EL (cell line): ENCODE measurements at regions not wholly inside any gene's neighbourhood (a gene's known extent, or its start where the extent isn't known, plus 50 kb on each side); places are given as distances from the start of the nearest gene placed in this dataset.
"Not testable (repeated sequence)": the region's sequence is repeated elsewhere in the genome, so short reads cannot be mapped to it uniquely, and the experiment has no call there.

Source experiments
- DNase-seq: peaks from one replicate; pipeline ENCODE4 v3.0.0-alpha.2; 2016

DNA sequence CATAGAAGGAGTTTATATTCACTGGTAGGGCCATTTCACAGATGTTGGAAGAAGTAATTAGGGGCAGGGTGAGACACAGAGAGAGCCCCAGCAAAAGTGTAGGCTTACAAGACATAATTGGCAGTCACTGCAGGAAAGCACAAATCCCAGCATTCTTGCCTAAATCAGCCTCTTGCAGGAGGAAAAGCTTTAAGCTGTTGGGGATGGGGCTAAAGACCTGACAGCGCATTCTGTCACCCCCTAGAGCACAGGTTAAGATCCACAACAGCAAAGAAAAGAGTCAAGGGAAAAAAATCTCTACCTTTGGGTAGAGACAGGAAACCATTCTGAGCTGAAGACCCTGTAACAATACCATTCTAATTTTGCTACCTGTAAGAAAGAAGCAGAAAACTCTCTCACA is 409.0 kb downstream of the DAD1 start:
- DNase-seq = no peak

DNA sequence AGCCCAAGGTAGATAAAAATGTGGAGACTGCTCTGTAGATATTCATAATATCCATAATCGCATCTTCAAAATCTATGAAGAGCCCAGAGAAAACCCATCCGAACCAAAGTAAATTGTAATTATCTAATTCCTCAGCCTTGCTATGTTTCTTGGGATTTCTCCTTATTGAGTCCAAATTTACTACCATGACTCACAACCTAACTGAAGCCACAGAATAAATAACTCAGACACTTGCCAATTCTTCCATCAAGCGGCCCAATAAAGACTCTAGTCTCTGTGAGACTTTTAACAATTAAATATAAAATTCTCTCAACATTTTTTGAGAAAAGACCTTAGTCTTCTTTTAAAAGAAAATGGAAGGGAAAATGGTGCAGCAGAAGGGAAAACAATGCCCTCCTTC is 409.8 kb downstream of the DAD1 start:
- DNase-seq = no peak

- DNase-seq = no peak
Observed at GRCh38 chr14:22178333-22178839, 410.6 kb downstream of the DAD1 start.

GRCh38 chr14:22177870-22178269 is 411.2 kb downstream of the DAD1 start:
- no peak for DNase-seq

DNA sequence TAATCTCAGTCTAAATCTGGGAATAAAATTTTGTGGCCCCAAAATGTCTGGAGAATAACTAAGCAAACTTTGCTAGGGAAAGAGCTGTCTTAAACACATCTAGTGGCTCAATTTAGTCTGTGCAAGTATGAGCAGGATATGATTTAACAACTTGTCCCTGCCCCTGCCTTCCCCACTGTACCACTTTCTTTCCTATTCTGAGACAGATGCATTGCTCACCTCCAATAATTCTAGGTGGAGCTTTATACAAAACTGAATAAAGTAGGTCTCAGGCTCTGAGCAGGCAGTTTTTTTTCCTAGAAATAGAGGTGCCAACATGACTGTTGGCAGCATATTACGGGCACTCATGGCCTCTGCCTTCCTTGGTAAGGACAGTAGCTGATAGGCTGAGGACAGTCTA is 412.1 kb downstream of the DAD1 start:
- DNase-seq = no peak

DNA sequence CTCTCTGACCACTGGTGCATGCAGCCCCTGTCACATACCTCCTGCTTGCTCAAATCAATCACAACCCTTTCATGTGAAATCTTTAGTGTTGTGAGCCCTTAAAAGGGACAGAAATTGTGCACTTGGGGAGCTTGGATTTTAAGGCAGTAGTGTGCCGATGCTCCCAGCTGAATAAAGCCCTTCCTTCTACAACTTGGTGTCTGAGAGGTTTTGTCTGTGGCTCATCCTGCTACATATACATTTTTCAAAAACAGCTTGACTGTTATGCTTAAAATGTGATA is 413.8 kb downstream of the DAD1 start:
- not testable (repeated sequence) for DNase-seq

GRCh38 chr14:22174412-22175277 is 414.4 kb downstream of the DAD1 start:
- no peak for DNase-seq

GRCh38 chr14:22168092-22168955 is 420.7 kb downstream of the DAD1 start:
- DNase-seq = no peak

DNA sequence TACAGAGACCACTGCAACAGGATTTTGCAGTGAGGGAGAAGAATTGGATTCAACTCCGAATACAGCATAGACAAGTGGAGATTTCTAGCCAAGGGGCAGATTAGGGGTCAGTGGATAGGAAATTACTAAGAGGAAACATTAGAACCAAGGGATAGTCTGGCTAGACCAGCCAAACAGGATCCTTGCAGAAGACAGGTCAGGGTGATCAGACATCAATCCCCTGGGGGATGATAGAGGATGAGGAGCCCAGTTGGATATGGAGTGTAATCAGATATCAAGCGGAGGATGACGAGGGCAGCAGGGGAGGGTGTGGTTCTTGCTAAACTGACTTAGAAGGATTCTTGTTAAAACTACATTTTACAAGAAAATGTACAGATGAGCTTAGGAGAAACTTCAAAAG is 424.4 kb downstream of the DAD1 start:
- no peak for DNase-seq

GRCh38 chr14:22163051-22163450 is 426.0 kb downstream of the DAD1 start:
- DNase-seq = no peak

DNA sequence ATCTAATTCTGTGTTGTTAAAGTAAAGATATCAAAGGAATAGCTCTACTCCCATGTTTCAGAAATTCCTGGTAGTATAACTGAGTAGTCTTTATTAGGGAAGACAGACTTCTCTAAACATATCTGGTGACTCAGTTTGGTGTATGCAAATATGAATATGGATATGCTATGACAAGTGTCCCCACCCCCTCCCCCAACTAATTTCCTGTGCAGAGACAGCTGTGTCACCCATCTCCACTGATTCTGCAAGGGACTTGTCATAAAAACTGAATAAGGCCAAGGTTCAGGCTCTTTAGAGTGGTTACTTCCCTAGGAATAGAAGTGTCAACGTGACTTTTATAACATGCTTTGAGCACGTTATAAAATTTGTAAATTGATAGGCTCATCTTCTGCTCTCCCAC is 429.1 kb downstream of the DAD1 start:
- no peak for DNase-seq

- no peak for DNase-seq
Observed at GRCh38 chr14:22159099-22159498, 429.9 kb downstream of the DAD1 start.

DNA sequence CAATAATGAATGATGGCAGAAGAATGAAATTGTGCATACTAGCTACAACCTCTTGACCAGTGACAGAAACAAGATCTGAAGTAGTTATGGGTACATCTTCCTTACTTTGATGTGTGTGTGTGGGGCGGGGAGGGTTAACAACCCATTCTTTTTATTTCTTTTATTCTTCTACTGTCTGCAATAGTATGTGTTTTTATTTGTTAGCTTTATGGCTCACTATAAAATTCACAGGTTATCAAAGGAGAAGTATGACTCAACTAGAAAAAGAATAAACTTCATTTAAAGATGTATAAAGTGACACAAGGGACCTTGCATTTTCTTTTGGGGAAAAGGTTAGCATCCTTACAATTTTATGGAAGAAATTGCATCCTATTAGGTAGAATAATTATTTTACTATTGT is 430.5 kb downstream of the DAD1 start:
- DNase-seq = no peak

DNA sequence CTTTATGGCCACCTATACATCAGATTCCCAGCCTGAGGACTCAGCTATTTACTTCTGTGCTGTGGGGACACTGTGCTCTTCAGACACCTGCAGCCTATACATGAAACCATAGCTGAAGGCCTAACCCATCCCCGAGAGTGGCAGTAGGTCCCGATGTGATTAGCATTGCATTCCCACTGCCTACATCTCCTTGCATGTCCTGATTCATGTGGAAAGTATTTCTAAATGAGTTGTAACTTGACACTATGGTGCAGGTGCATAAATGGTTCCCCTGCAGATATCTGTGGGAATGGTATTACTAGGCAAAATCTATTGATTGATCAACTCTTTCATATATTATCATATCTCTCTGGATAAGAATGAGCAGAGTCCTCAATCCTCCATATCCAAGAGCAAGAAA is 433.5 kb downstream of the DAD1 start:
- no peak for DNase-seq

GRCh38 chr14:22152903-22153302 is 436.1 kb downstream of the DAD1 start:
- no peak for DNase-seq

DNA sequence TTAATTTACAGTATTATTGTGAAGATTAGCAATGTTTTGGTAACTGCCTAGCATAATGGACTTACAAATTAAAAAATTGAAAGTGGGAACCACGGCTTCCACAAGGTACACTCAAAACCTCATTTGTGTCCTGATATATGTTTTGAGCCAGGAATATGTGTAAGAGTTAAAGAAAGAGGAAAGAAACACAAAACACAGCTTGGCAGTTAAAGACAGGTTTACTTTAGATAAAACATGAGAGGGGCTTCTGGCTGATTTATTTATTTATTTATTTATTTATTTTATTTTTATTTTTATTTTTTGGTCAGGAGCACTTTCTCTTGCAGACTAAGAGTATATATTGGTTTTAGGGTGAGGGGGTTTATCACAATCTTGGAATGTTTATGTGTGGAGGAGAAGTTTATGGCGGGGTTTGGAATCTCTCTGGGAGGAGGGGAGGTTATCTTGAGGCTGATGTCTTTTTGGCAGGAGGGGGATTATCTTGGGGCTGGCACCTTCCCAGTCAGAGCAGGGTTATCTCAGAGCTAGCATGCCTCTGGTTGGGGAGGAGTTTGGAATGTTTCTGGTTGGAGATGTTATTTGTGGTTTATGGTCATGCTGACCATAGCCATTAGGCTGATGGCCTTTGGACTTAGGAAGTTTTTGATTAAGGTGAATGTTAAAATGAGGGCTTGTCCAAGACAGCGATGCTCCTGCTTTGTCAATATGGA is 436.7 kb downstream of the DAD1 start:
- DNase-seq = no peak

DNA sequence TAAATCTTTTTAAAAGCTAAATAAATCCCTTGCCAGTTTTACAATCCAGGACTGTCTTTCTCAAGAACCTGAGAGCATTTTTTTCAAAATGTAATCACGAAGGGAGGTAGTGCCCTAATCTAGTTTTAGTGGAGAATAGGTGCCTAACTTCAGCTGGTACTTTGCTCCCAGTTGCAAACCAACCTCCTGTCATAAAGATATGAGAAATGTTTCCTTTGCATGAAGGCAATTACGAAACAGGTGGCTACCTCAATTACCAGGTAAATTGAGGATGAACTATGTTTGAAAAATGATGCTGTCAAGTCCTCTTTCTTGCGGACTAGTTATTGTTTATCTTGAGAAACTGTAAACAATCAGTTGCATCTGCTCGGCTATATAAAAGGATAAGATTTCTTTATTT is 437.9 kb downstream of the DAD1 start:
- DNase-seq = no peak

DNA sequence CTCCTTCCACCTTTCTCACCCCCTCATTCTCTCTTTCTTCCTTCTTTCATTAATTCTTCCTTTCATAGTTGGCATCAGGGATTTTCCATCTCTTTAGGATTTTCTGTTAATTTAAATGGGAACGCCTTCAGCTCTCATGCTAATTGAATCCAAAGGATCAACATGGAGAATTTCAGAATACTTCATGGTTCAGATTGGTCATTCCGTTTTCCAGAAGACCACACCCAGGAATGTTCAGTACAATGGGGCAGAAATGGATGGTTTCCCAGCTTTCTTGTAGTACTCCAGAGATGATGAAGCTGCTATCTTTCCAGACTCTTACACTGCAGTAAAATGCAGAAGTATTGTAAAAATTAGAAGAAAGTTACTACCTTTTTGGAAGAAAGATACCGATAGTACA is 440.0 kb downstream of the DAD1 start:
- no peak for DNase-seq

DNA sequence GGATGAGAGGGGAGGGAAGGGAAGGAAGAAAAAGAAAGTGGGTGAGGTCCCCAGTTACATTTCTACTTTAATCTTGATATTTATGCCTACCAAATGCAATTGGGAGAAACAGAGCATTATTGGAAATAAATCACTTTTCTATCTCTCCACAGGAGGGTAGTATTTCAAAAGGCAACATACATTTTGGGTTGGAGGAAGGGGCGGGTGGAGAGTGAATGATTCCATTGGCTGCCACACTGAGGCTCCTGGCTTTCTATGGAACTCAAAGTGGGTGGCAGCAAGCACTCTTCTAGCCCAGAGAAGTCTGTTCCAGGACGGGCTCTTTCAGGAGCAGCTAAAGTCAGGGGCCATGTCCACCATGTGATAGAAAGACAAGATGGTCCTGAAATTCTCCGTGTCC is 441.3 kb downstream of the DAD1 start:
- DNase-seq = no peak

- DNase-seq = no peak
Observed at GRCh38 chr14:22143363-22143762, 445.7 kb downstream of the DAD1 start.

GRCh38 chr14:22140633-22141032 is 448.4 kb downstream of the DAD1 start:
- DNase-seq = no peak

DNA sequence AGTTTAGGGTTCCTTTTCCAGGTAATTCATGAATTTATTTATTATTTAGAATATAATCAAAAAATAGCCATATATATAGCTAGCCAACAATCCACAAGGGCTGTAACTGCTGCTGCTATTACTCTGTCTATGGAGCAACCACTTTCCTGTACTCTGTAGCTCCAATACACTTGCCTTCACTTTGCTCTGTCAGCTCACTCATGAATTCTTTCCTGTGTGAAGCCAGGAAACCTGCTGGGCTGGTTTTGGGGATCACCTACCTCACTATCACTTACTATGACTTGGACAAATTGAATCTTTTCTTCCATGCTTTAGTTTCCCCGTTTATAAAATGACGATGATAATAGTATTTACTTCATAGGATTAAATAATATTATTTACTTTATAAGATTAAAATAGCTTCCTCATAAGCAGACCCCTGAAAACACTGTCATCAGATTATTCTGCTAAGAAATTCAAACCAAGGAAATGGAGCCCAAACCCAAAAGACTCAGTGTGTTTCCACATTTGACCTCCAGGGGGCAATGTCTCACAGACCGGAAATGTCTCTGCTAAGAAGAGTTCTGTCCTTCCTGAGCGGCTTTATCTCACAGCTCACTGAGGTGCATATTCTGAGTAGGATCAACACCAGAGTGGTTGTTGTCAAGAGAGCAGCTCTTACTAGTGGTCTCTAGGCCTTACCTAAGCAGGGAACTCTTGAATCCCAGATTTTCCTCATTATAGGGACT is 457.1 kb downstream of the DAD1 start:
- peak; percentile 18 for DNase-seq

GRCh38 chr14:22124073-22124613 is 450.5 kb upstream of the OR4E1 start:
- DNase-seq = no peak
